T-helper 1 cell treated with Interleukin-12 subunit alpha and Interleukin-12 subunit beta and Interleukin-4 antibody, amounts not matched to agents 30 μg/mL and 1 μg/mL, for 36 hours (primary cell): ENCODE measurements at regions not wholly inside any gene's neighbourhood (a gene's known extent, or its start where the extent isn't known, plus 50 kb on each side); places are given as distances from the start of the nearest gene placed in this dataset.

Experiments used
- H3K27ac Mint-ChIP-seq: one replicate; pipeline ENCODE4 v1.8.0; 2021; ENCODE audit warnings: mild to moderate bottlenecking, mixed read lengths
- H3K27me3 Mint-ChIP-seq: one replicate; pipeline ENCODE4 v1.8.0; 2021; ENCODE audit warnings: low read depth, mixed read lengths
- H3K36me3 Mint-ChIP-seq: one replicate; pipeline ENCODE4 v1.8.0; 2021; ENCODE audit warnings: low read depth, mixed read lengths
- H3K4me1 Mint-ChIP-seq: one replicate; pipeline ENCODE4 v1.8.0; 2021; ENCODE audit warnings: low read depth, mixed read lengths
- H3K4me3 Mint-ChIP-seq: one replicate; pipeline ENCODE4 v1.8.0; 2021; ENCODE audit warnings: mild to moderate bottlenecking, moderate library complexity, mixed read lengths
- H3K9me3 Mint-ChIP-seq: one replicate; pipeline ENCODE4 v1.8.0; 2021; ENCODE audit warnings: mixed read lengths

DNA sequence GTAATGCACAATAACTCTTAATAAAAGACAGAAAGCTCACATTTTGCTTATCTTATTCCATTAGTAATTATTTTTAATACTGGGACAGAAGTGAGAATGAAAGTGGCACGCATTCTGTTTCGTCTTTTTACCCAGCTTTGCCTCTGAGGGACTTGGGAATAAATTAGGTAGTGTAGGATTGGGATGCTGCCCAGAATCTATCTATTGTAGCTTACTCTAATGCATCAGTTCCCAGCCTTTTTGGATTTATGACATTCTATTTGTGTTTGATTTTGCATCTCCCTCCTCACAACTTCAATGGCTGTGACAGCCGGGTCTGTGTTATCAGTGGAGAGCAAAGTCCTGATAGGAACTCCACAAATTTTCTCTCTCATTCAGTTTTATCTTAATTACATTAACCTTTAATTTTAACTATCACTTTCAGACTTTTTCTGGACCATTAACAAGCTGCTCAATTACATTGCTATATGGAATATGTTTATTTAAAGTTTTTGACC lies 62.9 kb upstream of the TULP4 start:
- Mint-ChIP-seq H3K36me3 (peaks cover 14% of the 10 kb centered on the region), H3K27me3 (no peaks in the 10 kb centered on the region), H3K9me3 (no peaks in the 10 kb centered on the region), H3K27ac (no peak overlapping the region), H3K4me1 (no peaks in the 10 kb centered on the region), H3K4me3 (no peak overlapping the region)

DNA sequence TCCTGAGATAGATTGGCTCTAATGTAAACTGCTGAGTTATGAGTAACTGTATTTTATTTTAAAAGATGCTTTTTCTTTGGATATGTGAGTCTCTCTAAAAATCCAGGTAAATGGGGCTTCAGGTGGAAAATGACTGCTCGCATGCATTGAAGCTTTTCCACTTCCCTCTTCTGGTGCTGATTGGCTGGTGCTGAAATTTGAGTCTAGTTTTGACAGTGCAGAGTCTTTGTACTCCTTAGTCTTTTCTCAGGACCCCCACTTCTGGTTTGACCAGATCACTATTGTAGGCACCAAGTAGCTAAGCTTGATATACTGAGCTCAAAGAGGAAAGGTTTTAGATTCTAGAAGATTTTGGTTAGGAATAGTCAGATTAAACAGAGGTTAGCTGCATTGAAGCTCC lies 60.7 kb upstream of the TULP4 start:
- Mint-ChIP-seq H3K4me3 (no peak overlapping the region), H3K36me3 (peaks cover 11% of the 10 kb centered on the region), H3K27me3 (no peaks in the 10 kb centered on the region), H3K27ac (no peak overlapping the region), H3K9me3 (no peaks in the 10 kb centered on the region), H3K4me1 (peaks cover 11% of the 10 kb centered on the region)

DNA sequence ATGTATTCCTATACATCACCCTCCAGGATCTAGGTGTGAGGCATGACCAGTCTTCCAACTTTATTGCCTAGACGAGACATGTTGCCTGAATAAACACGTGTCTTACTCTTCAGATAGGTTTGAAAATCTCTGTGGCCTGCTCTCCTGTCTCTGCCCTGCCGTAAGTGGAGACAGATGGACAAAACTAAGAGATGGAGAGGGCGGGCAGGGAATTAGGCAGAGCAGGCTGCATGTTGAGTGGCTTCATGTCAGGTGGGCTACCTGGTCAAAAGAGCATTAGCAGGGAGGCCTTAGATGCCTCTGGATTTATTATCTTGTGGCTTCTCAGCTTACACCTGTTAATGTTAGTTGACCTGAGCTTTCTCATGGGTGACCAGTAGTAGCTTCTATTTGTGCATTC lies 59.0 kb upstream of the TULP4 start:
- no peaks in the 10 kb centered on the region for H3K9me3 Mint-ChIP-seq
- no peaks in the 10 kb centered on the region for H3K27me3 Mint-ChIP-seq
- no peak overlapping the region for H3K27ac Mint-ChIP-seq
- H3K4me1 Mint-ChIP-seq, result peaks cover 15% of the 10 kb centered on the region
- no peak overlapping the region for H3K4me3 Mint-ChIP-seq
- peaks cover 11% of the 10 kb centered on the region for H3K36me3 Mint-ChIP-seq

DNA sequence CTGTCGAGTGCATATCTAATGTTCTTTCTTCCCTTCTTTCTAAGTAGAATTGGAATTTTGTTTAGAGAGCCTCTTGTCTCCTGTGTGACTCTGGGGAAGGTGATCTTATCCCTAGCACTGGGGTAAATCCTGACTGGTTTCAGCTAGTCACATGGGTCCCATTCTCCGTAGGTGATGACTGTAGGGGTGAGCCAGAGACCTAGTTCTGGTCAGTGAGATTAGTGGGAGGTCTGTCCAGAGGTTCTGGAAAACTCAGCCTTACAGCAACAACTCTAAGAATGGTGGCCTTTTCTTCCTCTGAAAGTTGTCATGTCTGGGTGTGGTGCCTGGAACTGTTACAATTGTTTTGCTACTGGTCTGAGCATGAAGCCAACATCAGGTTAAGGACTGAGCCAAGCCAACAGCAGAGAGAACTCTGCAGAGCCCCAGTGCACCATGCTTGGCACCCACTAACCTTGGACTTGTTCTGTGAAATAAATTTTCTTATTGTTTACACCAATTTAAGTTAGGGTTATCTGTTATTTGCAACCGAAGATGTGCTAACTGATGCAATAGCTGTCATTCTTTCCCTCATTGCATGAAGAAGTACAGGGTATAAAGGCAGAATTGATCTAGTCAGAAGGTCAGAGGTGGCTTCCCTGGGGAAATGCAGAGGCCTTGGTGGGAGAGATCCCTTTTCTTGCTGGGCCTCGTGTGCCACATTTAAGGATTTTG lies 56.8 kb upstream of the TULP4 start:
- Mint-ChIP-seq H3K27me3 (no peaks in the 10 kb centered on the region), H3K4me3 (no peak overlapping the region), H3K36me3 (peaks cover 11% of the 10 kb centered on the region), H3K4me1 (peaks cover 15% of the 10 kb centered on the region), H3K9me3 (no peaks in the 10 kb centered on the region), H3K27ac (peak overlapping the region; percentile 53)

DNA sequence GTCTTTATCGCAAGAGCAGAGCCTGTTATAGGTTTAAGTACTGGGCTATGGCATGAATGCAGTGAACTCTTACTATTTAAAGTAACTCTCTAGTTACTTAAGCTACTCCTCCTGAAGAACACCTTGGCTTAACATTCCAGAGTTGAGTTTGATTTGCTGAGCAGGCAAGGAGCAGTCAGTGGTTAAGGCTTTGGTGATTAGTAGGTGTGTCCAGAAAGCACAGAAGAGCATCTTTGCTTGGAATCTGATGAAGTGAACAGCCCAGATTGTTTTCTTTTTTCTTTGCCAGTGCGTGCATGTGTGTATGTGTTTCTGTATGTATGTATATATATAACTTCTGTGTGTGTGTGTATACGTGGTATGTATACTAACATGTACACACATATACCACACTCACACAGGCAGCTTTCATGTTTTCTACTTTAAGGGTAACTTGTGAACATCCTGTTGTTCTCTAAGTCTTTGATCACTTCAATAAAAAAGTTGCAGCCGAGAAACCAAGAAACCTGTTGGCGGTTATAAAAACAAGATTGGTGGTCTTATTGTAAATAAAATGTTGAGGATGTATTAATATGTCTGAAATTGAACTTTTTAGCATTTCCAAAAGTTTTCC lies 56.2 kb upstream of the TULP4 start:
- Mint-ChIP-seq H3K27me3 (no peaks in the 10 kb centered on the region), H3K4me3 (no peak overlapping the region), H3K9me3 (no peaks in the 10 kb centered on the region), H3K36me3 (peaks cover 6% of the 10 kb centered on the region), H3K27ac (peak overlapping the region; percentile 29), H3K4me1 (peaks cover 15% of the 10 kb centered on the region)

DNA sequence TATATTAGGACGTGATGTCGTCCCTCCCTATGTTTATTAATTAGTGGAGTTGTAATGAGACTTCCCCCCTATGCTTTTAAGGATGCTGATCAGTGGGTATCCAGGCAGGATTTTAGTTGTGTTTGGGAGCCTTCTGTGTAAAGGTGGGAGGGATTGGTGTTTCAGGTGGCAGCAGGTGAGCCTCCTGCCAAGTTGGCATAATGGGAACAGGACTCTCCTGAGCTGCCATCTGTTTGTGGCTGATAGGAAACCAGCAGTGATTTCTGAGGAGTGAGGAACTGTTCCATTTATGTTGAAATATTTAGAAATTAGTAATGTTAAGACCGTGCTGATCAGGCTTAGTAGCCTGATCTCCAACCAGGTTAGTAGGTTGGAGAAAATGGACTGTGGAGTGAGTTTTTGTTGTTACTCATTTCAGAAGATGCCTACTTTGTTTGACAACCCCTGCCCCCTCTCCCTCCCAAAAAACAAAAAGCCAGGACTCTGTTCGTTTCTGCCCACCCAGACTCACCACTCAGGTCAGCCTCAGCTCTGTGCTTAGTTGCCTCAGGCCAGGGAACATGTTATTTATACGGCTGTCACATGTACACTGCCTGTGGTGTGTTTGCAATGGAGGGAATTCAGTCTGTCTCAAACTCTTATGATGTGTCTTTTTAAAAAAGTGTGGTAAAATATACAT lies 55.4 kb upstream of the TULP4 start:
- Mint-ChIP-seq H3K27ac (no peak overlapping the region), H3K4me1 (peaks cover 18% of the 10 kb centered on the region), H3K36me3 (peaks cover 6% of the 10 kb centered on the region), H3K27me3 (no peaks in the 10 kb centered on the region), H3K9me3 (no peaks in the 10 kb centered on the region), H3K4me3 (no peak overlapping the region)

DNA sequence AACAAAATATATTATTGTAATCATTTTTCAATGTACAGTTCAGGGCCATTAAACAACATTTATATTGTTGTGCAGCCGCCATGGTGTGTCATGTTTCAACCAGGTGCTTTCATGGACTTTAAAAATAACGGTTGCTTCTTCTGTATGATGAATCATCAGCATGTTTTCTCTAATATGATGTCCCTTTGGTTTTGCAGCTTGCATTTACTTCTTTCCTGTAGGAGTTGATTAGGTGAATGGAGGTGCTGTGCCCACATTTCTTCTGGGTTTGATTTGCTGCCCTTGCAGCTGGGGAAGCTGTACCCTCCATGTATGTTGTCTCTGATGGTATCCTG lies 54.9 kb upstream of the TULP4 start:
- Mint-ChIP-seq H3K4me3 (no peak overlapping the region), H3K9me3 (no peaks in the 10 kb centered on the region), H3K27me3 (no peaks in the 10 kb centered on the region), H3K36me3 (peaks cover 5% of the 10 kb centered on the region), H3K27ac (no peak overlapping the region), H3K4me1 (peaks cover 18% of the 10 kb centered on the region)

DNA sequence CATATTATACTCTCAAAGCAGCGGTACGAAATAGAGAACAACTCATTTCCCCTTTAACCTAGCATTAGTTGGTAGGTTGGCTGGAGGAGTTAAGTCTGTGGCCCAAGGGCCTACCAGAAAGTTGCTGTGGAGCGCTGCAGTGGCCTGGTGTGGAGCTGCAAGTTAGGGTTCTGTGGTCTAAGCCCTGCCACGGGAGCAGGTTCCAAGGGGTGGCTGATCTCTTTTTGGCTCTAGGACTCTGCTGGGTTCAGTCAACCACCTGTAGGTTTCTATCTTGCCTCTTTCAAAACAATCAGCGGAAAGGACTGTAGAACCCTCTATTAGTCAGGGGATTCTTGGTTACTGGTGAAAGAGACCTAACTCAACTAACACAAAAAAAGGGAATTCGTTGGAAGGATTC lies 54.5 kb upstream of the TULP4 start:
- Mint-ChIP-seq H3K4me3 (no peak overlapping the region), H3K27me3 (no peaks in the 10 kb centered on the region), H3K4me1 (peaks cover 18% of the 10 kb centered on the region), H3K36me3 (peaks cover 5% of the 10 kb centered on the region), H3K27ac (no peak overlapping the region), H3K9me3 (no peaks in the 10 kb centered on the region)

DNA sequence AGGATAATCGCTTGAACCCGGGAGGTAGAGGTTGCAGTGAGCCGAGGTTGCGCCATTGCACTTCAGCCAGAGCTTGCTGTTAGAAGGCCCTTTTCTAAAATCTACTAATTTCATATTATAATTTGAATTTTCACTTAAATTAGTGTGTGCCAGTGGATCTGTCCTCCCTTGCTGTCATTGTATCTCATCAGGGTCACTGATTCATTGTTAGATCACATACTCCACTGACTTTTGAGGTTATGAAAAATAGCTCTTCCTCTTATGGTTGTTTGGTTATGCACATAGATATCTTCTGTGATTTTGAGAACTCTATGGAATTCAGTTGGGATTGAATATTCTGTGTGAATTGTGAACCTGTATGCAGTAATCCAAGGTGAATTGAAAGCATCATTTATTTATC lies 53.1 kb upstream of the TULP4 start:
- no peaks in the 10 kb centered on the region for H3K36me3 Mint-ChIP-seq
- peaks cover 18% of the 10 kb centered on the region for H3K4me1 Mint-ChIP-seq
- no peaks in the 10 kb centered on the region for H3K9me3 Mint-ChIP-seq
- H3K27ac Mint-ChIP-seq, result no peak overlapping the region
- no peaks in the 10 kb centered on the region for H3K27me3 Mint-ChIP-seq
- no peak overlapping the region for H3K4me3 Mint-ChIP-seq

DNA sequence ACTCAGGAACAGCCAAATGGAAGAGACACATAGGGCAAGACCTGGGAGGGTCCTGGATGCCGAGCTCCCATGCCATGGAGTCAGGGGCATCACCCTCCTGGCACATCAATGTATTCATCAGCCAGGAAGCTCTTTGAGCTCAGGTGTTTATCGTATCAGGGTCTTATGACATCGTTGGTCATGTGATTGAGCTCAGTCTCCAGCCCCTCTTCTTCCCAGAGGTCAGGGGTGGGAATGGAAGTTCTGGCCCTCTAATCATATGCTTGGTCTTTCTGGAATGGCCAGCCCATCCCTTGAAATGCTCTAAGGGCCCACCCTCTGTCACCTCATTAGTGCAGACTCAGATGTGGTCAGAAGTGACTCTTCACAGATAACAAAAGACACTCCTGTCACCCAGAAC lies 52.4 kb upstream of the TULP4 start:
- peaks cover 18% of the 10 kb centered on the region for H3K4me1 Mint-ChIP-seq
- no peak overlapping the region for H3K27ac Mint-ChIP-seq

DNA sequence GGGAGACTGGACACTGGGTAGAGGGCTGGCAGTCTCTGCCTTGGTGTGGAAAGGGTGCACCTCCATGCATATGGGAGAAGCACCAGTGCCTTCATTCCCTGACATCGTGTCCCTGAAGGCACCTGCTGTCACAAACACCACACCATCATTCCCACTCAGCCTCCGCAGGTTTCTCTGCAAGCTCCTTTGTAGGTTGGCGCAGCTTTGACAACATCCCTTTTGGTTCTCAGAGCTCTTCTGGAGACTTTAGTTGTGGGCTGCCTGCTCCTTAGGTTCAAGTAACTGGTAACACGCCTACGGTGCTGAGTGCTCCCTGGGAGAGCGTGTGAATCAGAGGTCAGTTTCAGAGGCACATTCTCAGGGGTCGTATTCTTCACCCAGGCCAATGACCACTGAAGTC lies 50.2 kb upstream of the TULP4 start:
- peaks cover 3% of the 10 kb centered on the region for H3K4me1 Mint-ChIP-seq
- no peaks in the 10 kb centered on the region for H3K27me3 Mint-ChIP-seq
- H3K4me3 Mint-ChIP-seq, result no peak overlapping the region
- H3K36me3 Mint-ChIP-seq, result no peaks in the 10 kb centered on the region
- no peaks in the 10 kb centered on the region for H3K9me3 Mint-ChIP-seq
- H3K27ac Mint-ChIP-seq, result no peak overlapping the region

More for the DNA sequence above, 52.4 kb upstream of the TULP4 start:
- H3K27me3 Mint-ChIP-seq, result no peaks in the 10 kb centered on the region
- H3K4me3 Mint-ChIP-seq, result no peak overlapping the region
- no peaks in the 10 kb centered on the region for H3K9me3 Mint-ChIP-seq
- no peaks in the 10 kb centered on the region for H3K36me3 Mint-ChIP-seq
